Left lung (tissue), 4 donors: ENCODE measurements at regions not wholly inside any gene's neighbourhood (a gene's known extent, or its start where the extent isn't known, plus 50 kb on each side); places are given as distances from the start of the nearest gene placed in this dataset.

ENCODE experiments used
- ATAC-seq: fragments of 200-7000 bp; cut with Tn5 transposase; one replicate; pipeline ENCODE4 v1.9.1; 2020; ENCODE audit warnings: moderate library complexity
- DNase-seq, 4 donors: peaks; one replicate each; pipeline ENCODE4 v3.0.0-alpha.2; 2013 to 2020
- H3K27ac ChIP-seq, 2 donors: fragments of 200-600 bp; sonication (generic) in 1 of 2; one replicate each; pipeline versions ENCODE4 v1.5.0 to v1.8.0; 2020 to 2021
- H3K27me3 ChIP-seq, 2 donors: fragments of 200-600 bp; sonication (generic) in 1 of 2; one replicate each; pipeline versions ENCODE4 v1.5.0 to v1.8.0; 2020 to 2021
- H3K36me3 ChIP-seq, 2 donors: fragments of 200-600 bp; sonication (generic) in 1 of 2; one replicate each; pipeline versions ENCODE4 v1.5.0 to v1.8.0; 2020 to 2021
- H3K4me1 ChIP-seq, 2 donors: fragments of 200-600 bp; one replicate each; pipeline ENCODE4 v1.8.0; 2021
- H3K4me3 ChIP-seq, 2 donors: fragments of 200-600 bp; sonication (generic) in 1 of 2; one replicate each; pipeline versions ENCODE4 v1.5.0 to v1.8.0; 2020 to 2021; ENCODE audit warnings: mild to moderate bottlenecking in 1 of 2
- H3K9me3 ChIP-seq, 2 donors: fragments of 200-600 bp; sonication (generic) in 1 of 2; one replicate each; pipeline versions ENCODE4 v1.5.0 to v1.8.0; 2020 to 2021
- intact Hi-C, 2 donors: fragments of 100-400 bp; cut with DNase I; formaldehyde crosslinking; loops; one replicate each; pipeline versions ENCODE4 v1.11.2 to v1.14.2; 2022
- TF ChIP-seq, protein P1 (sequence below), 2 donors: fragments of 200-600 bp; sonication (generic) in 1 of 2; IDR thresholded peaks; one replicate each; pipeline versions ENCODE4 v1.5.0 to v1.8.0; 2021; ENCODE audit warnings: antibody characterized with exemption in 2 of 2
- donor health status: DM: no; HTN: yes; CAD: no.
- donor health status: DM: no; HTN: no; CAD: no.

DNA sequence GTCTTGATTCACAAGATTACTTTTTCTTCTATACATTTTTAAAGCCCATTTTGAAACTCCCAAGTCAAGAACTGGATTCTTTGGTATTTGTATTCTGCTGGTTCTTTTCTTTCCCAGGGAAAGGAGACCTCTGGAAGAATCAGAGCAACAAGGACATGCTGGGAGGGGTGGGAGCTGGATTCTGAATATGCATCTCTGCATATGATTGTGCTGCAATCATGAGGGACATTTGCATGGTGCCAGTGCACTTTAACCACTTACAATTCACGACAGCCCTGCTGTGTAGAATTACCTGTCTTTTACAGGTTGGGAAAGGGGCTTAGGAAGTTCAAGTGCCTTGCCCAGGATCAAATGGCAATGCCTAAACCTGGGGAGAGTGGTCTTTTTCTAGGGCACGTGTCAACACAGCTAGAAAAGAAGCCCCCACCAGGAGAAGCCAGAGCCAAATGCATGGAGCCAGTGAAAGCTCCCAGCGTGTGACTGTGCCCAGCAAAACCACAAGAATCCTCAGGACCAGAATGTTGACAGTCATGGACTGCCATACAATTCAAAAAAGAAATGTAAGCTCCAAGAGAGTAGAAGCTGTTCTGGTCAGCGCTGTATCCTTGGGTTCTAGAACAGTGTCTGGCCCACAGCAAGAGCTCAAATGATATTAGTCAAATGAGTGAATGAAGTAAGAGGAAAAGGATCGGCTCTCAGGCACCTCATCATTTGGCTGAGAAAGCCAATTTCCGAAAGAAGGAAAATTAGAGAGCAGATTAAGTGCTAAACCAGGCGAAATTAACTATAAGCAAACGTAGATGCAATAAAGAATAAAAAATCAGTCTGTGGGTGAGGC is 84.5 kb upstream of the MEF2A start:
- no peak for ATAC-seq
- H3K36me3 ChIP-seq: no peaks in the 10 kb centered on the region
- H3K4me3 ChIP-seq: no peak overlapping the region
- DNase-seq: no peak
- no peak overlapping the region for H3K27ac ChIP-seq
- intact Hi-C loops: no loop called here
- H3K9me3 ChIP-seq: no peaks in the 10 kb centered on the region
- H3K4me1 ChIP-seq: peaks cover 8 to 36% of the 10 kb centered on the region in 2 donors
- TF ChIP-seq, protein P1, sequence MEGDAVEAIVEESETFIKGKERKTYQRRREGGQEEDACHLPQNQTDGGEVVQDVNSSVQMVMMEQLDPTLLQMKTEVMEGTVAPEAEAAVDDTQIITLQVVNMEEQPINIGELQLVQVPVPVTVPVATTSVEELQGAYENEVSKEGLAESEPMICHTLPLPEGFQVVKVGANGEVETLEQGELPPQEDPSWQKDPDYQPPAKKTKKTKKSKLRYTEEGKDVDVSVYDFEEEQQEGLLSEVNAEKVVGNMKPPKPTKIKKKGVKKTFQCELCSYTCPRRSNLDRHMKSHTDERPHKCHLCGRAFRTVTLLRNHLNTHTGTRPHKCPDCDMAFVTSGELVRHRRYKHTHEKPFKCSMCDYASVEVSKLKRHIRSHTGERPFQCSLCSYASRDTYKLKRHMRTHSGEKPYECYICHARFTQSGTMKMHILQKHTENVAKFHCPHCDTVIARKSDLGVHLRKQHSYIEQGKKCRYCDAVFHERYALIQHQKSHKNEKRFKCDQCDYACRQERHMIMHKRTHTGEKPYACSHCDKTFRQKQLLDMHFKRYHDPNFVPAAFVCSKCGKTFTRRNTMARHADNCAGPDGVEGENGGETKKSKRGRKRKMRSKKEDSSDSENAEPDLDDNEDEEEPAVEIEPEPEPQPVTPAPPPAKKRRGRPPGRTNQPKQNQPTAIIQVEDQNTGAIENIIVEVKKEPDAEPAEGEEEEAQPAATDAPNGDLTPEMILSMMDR (IDR thresholded peaks at IDR 0.05): no peak
- peaks cover 0 to 11% of the 10 kb centered on the region in 2 donors for H3K27me3 ChIP-seq

DNA sequence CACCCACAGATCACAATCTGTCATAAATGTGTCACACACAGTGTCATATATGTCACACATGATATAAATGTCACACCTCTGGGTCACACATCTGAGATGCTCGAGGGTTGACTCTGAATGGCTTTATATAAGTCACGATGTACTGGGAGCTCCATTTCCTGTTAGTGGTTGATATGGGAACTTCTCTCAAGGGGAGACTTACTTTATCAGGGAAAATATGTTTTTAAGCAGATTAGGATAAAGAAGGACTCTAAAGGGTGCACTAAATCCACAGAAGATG is 83.9 kb upstream of the MEF2A start:
- TF ChIP-seq, protein P1 (IDR thresholded peaks at IDR 0.05): no peak
- no peak overlapping the region for H3K27ac ChIP-seq
- H3K4me1 ChIP-seq: peaks cover 9 to 34% of the 10 kb centered on the region in 2 donors
- H3K27me3 ChIP-seq: peaks cover 0 to 17% of the 10 kb centered on the region in 2 donors
- intact Hi-C loops: no loop called here
- ATAC-seq (no peak), DNase-seq (no peak)
- H3K4me3 ChIP-seq: no peak overlapping the region
- no peaks in the 10 kb centered on the region for H3K9me3 ChIP-seq
- no peaks in the 10 kb centered on the region for H3K36me3 ChIP-seq

DNA sequence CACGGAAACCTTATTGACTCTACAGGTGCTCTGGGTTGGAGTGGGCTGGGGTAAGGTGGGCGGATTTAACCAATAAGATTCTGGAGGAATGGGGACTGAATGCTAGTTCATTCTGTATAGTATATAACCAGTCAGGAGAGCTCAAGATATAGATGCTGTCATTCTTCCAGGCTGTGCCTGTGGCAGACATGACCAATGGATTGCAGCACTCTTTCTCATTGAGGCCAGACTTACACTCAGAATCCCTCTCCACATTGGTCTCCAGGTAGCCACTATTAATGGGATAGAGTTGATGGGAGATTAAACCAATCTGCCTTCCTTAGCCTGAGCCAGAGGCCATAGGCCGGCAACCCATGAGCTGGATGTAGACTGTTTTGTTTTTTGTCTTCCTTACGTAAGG is 82.8 kb upstream of the MEF2A start:
- Histone ChIP-seq H3K36me3 (no peaks in the 10 kb centered on the region), H3K4me3 (no peak overlapping the region), H3K27me3 (peaks cover 0 to 19% of the 10 kb centered on the region in 2 donors), H3K9me3 (no peaks in the 10 kb centered on the region), H3K4me1 (peaks cover 8 to 32% of the 10 kb centered on the region in 2 donors), H3K27ac (no peak overlapping the region)
- TF ChIP-seq, protein P1 (IDR thresholded peaks at IDR 0.05): no peak
- ATAC-seq (no peak), DNase-seq (no peak)
- intact Hi-C loops: no loop called here

DNA sequence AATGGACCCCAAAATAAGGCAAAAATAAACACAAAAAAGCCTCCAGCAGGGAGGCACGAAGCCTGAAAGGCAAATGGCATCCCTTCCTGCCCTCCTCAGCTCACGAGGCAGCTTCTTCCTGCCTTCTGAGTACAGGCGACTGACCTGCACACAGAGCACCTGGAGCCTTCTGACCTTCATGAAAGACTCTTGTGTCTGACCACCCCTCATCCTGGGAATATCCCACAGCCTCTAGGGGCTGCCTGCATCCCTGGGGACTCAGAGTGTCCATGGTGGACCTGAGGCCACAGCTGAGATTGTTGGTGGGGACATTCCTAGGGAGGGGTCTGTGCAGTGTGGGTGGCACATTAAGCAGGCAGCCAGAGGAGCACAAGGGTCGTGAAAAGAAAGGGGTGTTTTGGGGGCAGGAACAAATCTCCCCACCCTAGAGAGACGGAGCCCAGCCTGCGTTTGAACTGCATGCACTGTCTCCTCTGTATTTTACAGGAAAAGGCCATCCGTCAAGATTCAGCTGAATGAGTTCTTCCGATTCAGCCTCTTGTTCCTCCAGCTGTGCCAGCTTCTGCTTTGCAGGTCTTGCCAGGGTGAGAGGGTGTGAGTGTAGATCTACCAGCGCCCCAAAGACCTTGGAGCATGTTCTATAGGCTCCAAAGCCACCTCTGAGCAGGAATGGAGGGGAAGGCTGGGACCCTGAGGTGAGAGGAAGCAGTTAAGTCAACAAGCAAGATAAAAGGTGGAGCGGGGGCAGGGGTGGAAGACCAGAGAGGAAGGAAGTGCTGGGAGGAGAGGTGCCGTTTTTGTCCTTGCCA is 80.4 kb upstream of the MEF2A start:
- Histone ChIP-seq H3K27ac (peak overlapping the region; percentile 59 to 77), H3K9me3 (no peaks in the 10 kb centered on the region), H3K4me1 (peaks cover 8 to 26% of the 10 kb centered on the region in 2 donors), H3K4me3 (no peak overlapping the region), H3K27me3 (peaks cover 0 to 19% of the 10 kb centered on the region in 2 donors), H3K36me3 (no peaks in the 10 kb centered on the region)
- ATAC-seq (peak; percentile 7), DNase-seq (no peak)
- TF ChIP-seq, protein P1 (IDR thresholded peaks at IDR 0.05): no peak
- intact Hi-C loops: no loop called here

DNA sequence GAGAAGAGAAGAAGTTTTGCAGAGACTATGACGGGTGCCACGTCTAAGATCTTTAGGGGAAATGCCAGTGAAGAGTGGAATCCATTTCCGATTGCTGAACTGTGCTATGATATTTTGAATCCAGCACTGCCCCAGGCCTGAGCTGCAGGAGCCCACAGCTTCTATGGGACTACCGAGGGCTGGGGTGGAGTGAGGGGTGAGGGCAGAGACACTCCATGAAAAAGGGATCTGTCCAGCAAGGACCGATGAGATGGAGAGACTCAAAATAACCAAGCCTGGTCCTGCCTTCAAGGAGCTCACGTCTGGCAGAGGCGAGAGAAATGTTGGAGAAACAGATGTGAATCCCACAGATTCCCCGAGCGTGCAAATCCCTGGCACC is 79.8 kb upstream of the MEF2A start:
- Histone ChIP-seq H3K27ac (peak overlapping the region; percentile 59 to 77), H3K27me3 (peaks cover 0 to 19% of the 10 kb centered on the region in 2 donors), H3K9me3 (no peaks in the 10 kb centered on the region), H3K36me3 (no peaks in the 10 kb centered on the region), H3K4me1 (peaks cover 8 to 26% of the 10 kb centered on the region in 2 donors), H3K4me3 (peak overlapping the region; percentile 22 to 34)
- DNase-seq (no peak), ATAC-seq (peak; percentile 33)
- TF ChIP-seq, protein P1 (IDR thresholded peaks at IDR 0.05): no peak
- intact Hi-C loops: no loop called here
